K562 (cell line): ENCODE measurements at regions not wholly inside any gene's neighbourhood (a gene's known extent, or its start where the extent isn't known, plus 50 kb on each side); places are given as distances from the start of the nearest gene placed in this dataset.

ENCODE experiments used
- ATAC-seq: fragments of 200-7000 bp; cut with Tn5 transposase; 3 replicates; pipeline ENCODE4 v1.9.1; 2020; ENCODE audit warnings: moderate library complexity
- BruUV-seq: library from RNA; stranded (reverse); fragments of 400-500 nt; replicated peaks from 2 replicates; lab custom pipeline; 2021; lab: Mats Ljungman, UMichigan
- CTCF ChIA-PET: fragments of 300-600 bp; formaldehyde crosslinking; extraction: SDS; loops from one replicate; lab custom pipeline; 2021; ENCODE audit warnings: low intra/inter-chr PET ratio; lab: Yijun Ruan, JAX
- POLR2A ChIA-PET: fragments of 300-600, 350-650 bp; sonication (Branson Sonifier 250); formaldehyde crosslinking; extraction: SDS; loops from one replicate; lab custom pipeline; 2021; ENCODE audit warnings: antibody characterized with exemption, inconsistent platforms; lab: Yijun Ruan, JAX
- DNase-seq, 4 experiments: peaks; one replicate each; pipeline versions ENCODE4 v3.0.0 to v3.0.0-alpha.2; 2011 to 2018; ENCODE audit warnings: low spot score in 3 of 4, mixed read lengths in 3 of 4; ENCODE audit errors: extremely low read depth in 1 of 4
- FAIRE-seq: peaks from 2 replicates; lab custom pipeline; 2011; peaks lifted over from hg19 to GRCh38; lab: Jason Lieb, UNC
- H2AFZ ChIP-seq: 2 replicates; pipeline ENCODE4 v1.6.0; 2011; ENCODE audit warnings: low read depth, low read length, control low read depth, inconsistent platforms
- H3K27ac ChIP-seq: fragments of 200-600 bp; 3 replicates; pipeline ENCODE4 v1.8.0; 2011; ENCODE audit warnings: low read depth, mild to moderate bottlenecking, control low read depth, inconsistent platforms, low read length, moderate library complexity, mixed read lengths; ENCODE audit errors: extremely low read depth
- H3K27me3 ChIP-seq, 2 experiments: fragments of 300-600 bp in 1 of 2; 2 replicates in 1 of 2; 3 replicates in 1 of 2; pipeline versions ENCODE4 v1.6.0 to v1.8.0; 2011; ENCODE audit warnings: inconsistent platforms in 2 of 2, low read length in 2 of 2, mild to moderate bottlenecking in 1 of 2, mixed read lengths in 1 of 2, moderate library complexity in 1 of 2; ENCODE audit not compliant: control insufficient read depth in 2 of 2, insufficient read depth in 2 of 2
- H3K36me3 ChIP-seq: fragments of 300-600 bp; 3 replicates; pipeline ENCODE4 v1.8.0; 2011; ENCODE audit warnings: mild to moderate bottlenecking, low read length, inconsistent platforms; ENCODE audit not compliant: control insufficient read depth, insufficient read depth
- H3K4me1 ChIP-seq, 2 experiments: fragments of 200-600 bp in 1 of 2; replicated peaks in 1 of 2; 2 replicates in 1 of 2; 3 replicates in 1 of 2; pipeline versions ENCODE4 v1.5.1 to v1.8.0; 2011; ENCODE audit warnings: inconsistent platforms in 2 of 2, low read length in 2 of 2, mild to moderate bottlenecking in 1 of 2, mixed read lengths in 1 of 2, moderate library complexity in 1 of 2; ENCODE audit not compliant: control insufficient read depth in 2 of 2, insufficient read depth in 2 of 2
- H3K4me2 ChIP-seq: 2 replicates; pipeline ENCODE4 v1.6.1; 2011; ENCODE audit warnings: low read length, control low read depth, inconsistent platforms, mixed read lengths; ENCODE audit not compliant: insufficient read depth
- H3K4me3 ChIP-seq: fragments of 200-600 bp; sonication (generic), shearing (Covaris generic); 2 replicates; pipeline ENCODE4 v1.5.1; 2016; ENCODE audit warnings: control low read depth, inconsistent platforms
- H3K79me2 ChIP-seq: fragments of 200-600 bp; 3 replicates; pipeline ENCODE4 v1.8.0; 2011; ENCODE audit warnings: low read length, inconsistent platforms; ENCODE audit not compliant: control insufficient read depth, insufficient read depth
- H3K9ac ChIP-seq, 2 experiments: 2 replicates each; pipeline versions ENCODE4 v1.6.0 to v1.6.1; 2011; ENCODE audit warnings: low read depth in 2 of 2, low read length in 2 of 2, control low read depth in 1 of 2, inconsistent platforms in 1 of 2, mild to moderate bottlenecking in 1 of 2, mixed read lengths in 1 of 2; ENCODE audit not compliant: insufficient read depth in 1 of 2
- H3K9me1 ChIP-seq: one replicate; pipeline ENCODE4 v1.6.0; 2011; ENCODE audit warnings: inconsistent platforms, mild to moderate bottlenecking, low read length, moderate library complexity; ENCODE audit not compliant: control insufficient read depth, insufficient read depth
- H3K9me3 ChIP-seq: replicated peaks from 2 replicates; pipeline ENCODE4 v1.5.1; 2011; ENCODE audit warnings: low read depth, low read length, inconsistent platforms; ENCODE audit not compliant: control insufficient read depth, insufficient read depth
- H4K20me1 ChIP-seq: replicated peaks from 2 replicates; pipeline ENCODE4 v1.6.1; 2011; ENCODE audit warnings: low read length, inconsistent platforms, mixed read lengths; ENCODE audit not compliant: control insufficient read depth, insufficient read depth
- BHLHE40 ChIP-seq: IDR thresholded peaks from 2 replicates; pipeline ENCODE4 v1.6.1; 2011; ENCODE audit warnings: low read length, improper control_type of control experiment
- CAMTA2 ChIP-seq: fragments of 250-450 bp; sonication (Bioruptor Pico); conservative IDR thresholded peaks from 2 replicates; pipeline ENCODE4 v1.5.1; 2022
- CXXC5 ChIP-seq: fragments of 250-450 bp; sonication (Bioruptor Pico); IDR thresholded peaks from 2 replicates; pipeline ENCODE4 v1.8.0; 2022; ENCODE audit warnings: inconsistent platforms, mild to moderate bottlenecking, moderate library complexity
- GATAD2B ChIP-seq: fragments of 450-650 bp; IDR thresholded peaks from 2 replicates; pipeline ENCODE4 v1.6.1; 2017; ENCODE audit warnings: mild to moderate bottlenecking, borderline replicate concordance
- MAFF ChIP-seq: IDR thresholded peaks from 2 replicates; pipeline ENCODE4 v1.6.1; 2012; ENCODE audit warnings: low read length, improper control_type of control experiment
- NFIC ChIP-seq: fragments of 450-650 bp; IDR thresholded peaks from 2 replicates; pipeline ENCODE4 v1.6.1; 2017; ENCODE audit warnings: mild to moderate bottlenecking, inconsistent platforms
- TEAD2 ChIP-seq: fragments of 450-650 bp; IDR thresholded peaks from 2 replicates; pipeline ENCODE4 v1.6.1; 2016; ENCODE audit warnings: missing genetic modification characterization, control low read depth, missing compliant biosample characterization
- ZNF384 ChIP-seq: IDR thresholded peaks from 2 replicates; pipeline ENCODE4 v1.6.1; 2012; ENCODE audit warnings: low read depth, low read length, improper control_type of control experiment
- WGBS: fragments of 100-300 bp; shearing (Covaris generic); methylation state at CpG from one replicate; pipeline ENCODE4 v1.1.6; 2016; ENCODE audit warnings: low coverage, mixed read lengths; ENCODE audit not compliant: insufficient coverage; ENCODE audit errors: missing lambda C conversion rate; 5-methylcytosine and 5-hydroxymethylcytosine counted together
- in situ Hi-C: fragments of 300-500 bp; cut with MboI; formaldehyde crosslinking; loops from 4 replicates; pipeline ENCODE4 v1.15.0; 2018; ENCODE audit warnings: inconsistent platforms, mixed read lengths
- intact Hi-C: fragments of 100-400 bp; cut with micrococcal nuclease; formaldehyde crosslinking; loops from 2 replicates; pipeline ENCODE4 v1.14.2; 2022
- TF ChIP-seq, protein P1 (sequence below): fragments of 250-450 bp; sonication (Bioruptor Pico); IDR thresholded peaks from 2 replicates; pipeline ENCODE4 v1.5.0; 2020; ENCODE audit warnings: mild to moderate bottlenecking, borderline replicate concordance
- TF ChIP-seq, protein P2 (sequence below), 2 experiments: fragments of 450-650 bp; IDR thresholded peaks; 2 replicates each; pipeline ENCODE4 v1.6.1; 2018; ENCODE audit warnings: mild to moderate bottlenecking in 2 of 2, low read depth in 1 of 2; ENCODE audit not compliant: partially characterized antibody in 2 of 2
- TF ChIP-seq, protein P3 (sequence below), 2 experiments: IDR thresholded peaks; 2 replicates each; pipeline ENCODE4 v1.6.1; 2011; ENCODE audit warnings: borderline replicate concordance in 1 of 2, control low read depth in 1 of 2, low read depth in 1 of 2, low read length in 1 of 2, mild to moderate bottlenecking in 1 of 2, mixed read lengths in 1 of 2, moderate library complexity in 1 of 2; ENCODE audit not compliant: insufficient read depth in 1 of 2, insufficient read length in 1 of 2, poor library complexity in 1 of 2, severe bottlenecking in 1 of 2; ENCODE audit errors: extremely low read depth in 1 of 2
- TF ChIP-seq, protein P4 (sequence below), 2 experiments: fragments of 450-650 bp; conservative IDR thresholded peaks; 2 replicates each; pipeline ENCODE4 v1.6.1; 2017; ENCODE audit warnings: mild to moderate bottlenecking in 2 of 2, moderate library complexity in 2 of 2
- TF ChIP-seq, protein P5 (sequence below): fragments of 250-450 bp; sonication (Bioruptor Pico); IDR thresholded peaks from 2 replicates; pipeline ENCODE4 v1.8.0; 2021; ENCODE audit warnings: borderline replicate concordance, mild to moderate bottlenecking, moderate library complexity; ENCODE audit not compliant: poor library complexity, severe bottlenecking

DNA sequence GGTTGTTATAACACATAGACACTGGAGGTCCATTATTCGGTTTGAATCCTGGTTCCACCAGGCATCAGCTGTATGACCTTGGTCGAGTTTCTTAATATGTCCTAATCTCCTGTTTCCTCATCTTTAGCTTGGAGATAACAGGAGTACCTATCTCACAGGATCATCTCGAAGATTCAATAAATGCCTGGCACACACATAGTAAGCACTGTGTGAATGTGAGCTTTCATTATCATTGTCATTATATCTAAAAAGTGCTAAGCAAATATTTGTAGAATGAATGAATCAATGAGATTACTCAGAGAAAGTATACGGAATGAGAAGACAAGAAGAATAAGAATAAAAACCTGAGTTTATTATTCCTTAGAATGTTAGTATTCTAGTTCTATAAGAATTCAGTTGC, 227.4 kb upstream of the CFAP20DC start:
- H3K4me1 ChIP-seq, result no peaks in the 10 kb centered on the region
- intact Hi-C loops, result no loop called here
- no peak for TF ChIP-seq NFIC
- TF ChIP-seq, protein P1, sequence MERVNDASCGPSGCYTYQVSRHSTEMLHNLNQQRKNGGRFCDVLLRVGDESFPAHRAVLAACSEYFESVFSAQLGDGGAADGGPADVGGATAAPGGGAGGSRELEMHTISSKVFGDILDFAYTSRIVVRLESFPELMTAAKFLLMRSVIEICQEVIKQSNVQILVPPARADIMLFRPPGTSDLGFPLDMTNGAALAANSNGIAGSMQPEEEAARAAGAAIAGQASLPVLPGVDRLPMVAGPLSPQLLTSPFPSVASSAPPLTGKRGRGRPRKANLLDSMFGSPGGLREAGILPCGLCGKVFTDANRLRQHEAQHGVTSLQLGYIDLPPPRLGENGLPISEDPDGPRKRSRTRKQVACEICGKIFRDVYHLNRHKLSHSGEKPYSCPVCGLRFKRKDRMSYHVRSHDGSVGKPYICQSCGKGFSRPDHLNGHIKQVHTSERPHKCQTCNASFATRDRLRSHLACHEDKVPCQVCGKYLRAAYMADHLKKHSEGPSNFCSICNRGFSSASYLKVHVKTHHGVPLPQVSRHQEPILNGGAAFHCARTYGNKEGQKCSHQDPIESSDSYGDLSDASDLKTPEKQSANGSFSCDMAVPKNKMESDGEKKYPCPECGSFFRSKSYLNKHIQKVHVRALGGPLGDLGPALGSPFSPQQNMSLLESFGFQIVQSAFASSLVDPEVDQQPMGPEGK (CRISPR knock-in tag), result no peak
- no peak for TF ChIP-seq MAFF
- TF ChIP-seq, protein P2, sequence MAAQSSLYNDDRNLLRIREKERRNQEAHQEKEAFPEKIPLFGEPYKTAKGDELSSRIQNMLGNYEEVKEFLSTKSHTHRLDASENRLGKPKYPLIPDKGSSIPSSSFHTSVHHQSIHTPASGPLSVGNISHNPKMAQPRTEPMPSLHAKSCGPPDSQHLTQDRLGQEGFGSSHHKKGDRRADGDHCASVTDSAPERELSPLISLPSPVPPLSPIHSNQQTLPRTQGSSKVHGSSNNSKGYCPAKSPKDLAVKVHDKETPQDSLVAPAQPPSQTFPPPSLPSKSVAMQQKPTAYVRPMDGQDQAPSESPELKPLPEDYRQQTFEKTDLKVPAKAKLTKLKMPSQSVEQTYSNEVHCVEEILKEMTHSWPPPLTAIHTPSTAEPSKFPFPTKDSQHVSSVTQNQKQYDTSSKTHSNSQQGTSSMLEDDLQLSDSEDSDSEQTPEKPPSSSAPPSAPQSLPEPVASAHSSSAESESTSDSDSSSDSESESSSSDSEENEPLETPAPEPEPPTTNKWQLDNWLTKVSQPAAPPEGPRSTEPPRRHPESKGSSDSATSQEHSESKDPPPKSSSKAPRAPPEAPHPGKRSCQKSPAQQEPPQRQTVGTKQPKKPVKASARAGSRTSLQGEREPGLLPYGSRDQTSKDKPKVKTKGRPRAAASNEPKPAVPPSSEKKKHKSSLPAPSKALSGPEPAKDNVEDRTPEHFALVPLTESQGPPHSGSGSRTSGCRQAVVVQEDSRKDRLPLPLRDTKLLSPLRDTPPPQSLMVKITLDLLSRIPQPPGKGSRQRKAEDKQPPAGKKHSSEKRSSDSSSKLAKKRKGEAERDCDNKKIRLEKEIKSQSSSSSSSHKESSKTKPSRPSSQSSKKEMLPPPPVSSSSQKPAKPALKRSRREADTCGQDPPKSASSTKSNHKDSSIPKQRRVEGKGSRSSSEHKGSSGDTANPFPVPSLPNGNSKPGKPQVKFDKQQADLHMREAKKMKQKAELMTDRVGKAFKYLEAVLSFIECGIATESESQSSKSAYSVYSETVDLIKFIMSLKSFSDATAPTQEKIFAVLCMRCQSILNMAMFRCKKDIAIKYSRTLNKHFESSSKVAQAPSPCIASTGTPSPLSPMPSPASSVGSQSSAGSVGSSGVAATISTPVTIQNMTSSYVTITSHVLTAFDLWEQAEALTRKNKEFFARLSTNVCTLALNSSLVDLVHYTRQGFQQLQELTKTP (IDR thresholded peaks at IDR 0.05; ENCODE audit: low read depth in 1 of 2, partially characterized antibody in 2 of 2), result no peak
- TF ChIP-seq, protein P3, sequence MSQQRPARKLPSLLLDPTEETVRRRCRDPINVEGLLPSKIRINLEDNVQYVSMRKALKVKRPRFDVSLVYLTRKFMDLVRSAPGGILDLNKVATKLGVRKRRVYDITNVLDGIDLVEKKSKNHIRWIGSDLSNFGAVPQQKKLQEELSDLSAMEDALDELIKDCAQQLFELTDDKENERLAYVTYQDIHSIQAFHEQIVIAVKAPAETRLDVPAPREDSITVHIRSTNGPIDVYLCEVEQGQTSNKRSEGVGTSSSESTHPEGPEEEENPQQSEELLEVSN (IDR thresholded peaks at IDR 0.05; ENCODE audit: borderline replicate concordance in 1 of 2, extremely low read depth in 1 of 2, insufficient read depth in 1 of 2, insufficient read length in 1 of 2, low read depth in 1 of 2, low read length in 1 of 2, poor library complexity in 1 of 2, severe bottlenecking in 1 of 2), result no peak
- no peak for TF ChIP-seq CXXC5 (CRISPR knock-in tag)
- no peak for TF ChIP-seq TEAD2 (tag)
- TF ChIP-seq ZNF384, result no peak
- TF ChIP-seq, protein P4, sequence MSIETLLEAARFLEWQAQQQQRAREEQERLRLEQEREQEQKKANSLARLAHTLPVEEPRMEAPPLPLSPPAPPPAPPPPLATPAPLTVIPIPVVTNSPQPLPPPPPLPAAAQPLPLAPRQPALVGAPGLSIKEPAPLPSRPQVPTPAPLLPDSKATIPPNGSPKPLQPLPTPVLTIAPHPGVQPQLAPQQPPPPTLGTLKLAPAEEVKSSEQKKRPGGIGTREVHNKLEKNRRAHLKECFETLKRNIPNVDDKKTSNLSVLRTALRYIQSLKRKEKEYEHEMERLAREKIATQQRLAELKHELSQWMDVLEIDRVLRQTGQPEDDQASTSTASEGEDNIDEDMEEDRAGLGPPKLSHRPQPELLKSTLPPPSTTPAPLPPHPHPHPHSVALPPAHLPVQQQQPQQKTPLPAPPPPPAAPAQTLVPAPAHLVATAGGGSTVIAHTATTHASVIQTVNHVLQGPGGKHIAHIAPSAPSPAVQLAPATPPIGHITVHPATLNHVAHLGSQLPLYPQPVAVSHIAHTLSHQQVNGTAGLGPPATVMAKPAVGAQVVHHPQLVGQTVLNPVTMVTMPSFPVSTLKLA (conservative IDR thresholded peaks at IDR 0.05), result no peak
- no peak for TF ChIP-seq GATAD2B
- no peak for TF ChIP-seq CAMTA2 (CRISPR knock-in tag)
- TF ChIP-seq, protein P5, sequence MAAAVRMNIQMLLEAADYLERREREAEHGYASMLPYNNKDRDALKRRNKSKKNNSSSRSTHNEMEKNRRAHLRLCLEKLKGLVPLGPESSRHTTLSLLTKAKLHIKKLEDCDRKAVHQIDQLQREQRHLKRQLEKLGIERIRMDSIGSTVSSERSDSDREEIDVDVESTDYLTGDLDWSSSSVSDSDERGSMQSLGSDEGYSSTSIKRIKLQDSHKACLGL (CRISPR knock-in tag), result no peak
- no peak for TF ChIP-seq BHLHE40

More for the DNA sequence above, 227.4 kb upstream of the CFAP20DC start:
- no peak overlapping the region for H3K4me2 ChIP-seq
- no peaks in the 10 kb centered on the region for H3K9me3 ChIP-seq
- H3K79me2 ChIP-seq, result no peaks in the 10 kb centered on the region
- ChIA-PET POLR2A (no interaction called here), CTCF (no interaction called here)
- WGBS, result 0% methylated on average over 4 of the region's 4 CpGs
- H3K36me3 ChIP-seq, result no peaks in the 10 kb centered on the region
- H3K4me3 ChIP-seq, result no peak overlapping the region
- no TSS peak for BruUV-seq
- no peak overlapping the region for H2AFZ ChIP-seq
- no peak overlapping the region for H3K9ac ChIP-seq
- in situ Hi-C loops, result no loop called here
- no peak overlapping the region for H3K27ac ChIP-seq
- no peaks in the 10 kb centered on the region for H3K27me3 ChIP-seq
- DNase-seq, result no peak
- H3K9me1 ChIP-seq, result no peaks in the 10 kb centered on the region
- no peaks in the 10 kb centered on the region for H4K20me1 ChIP-seq
- no peak for FAIRE-seq
- ATAC-seq, result no peak
